Activated CD8-positive, alpha-beta memory T cell treated with anti-CD3 and anti-CD28 coated beads for 24 hours (primary cell): ENCODE measurements at regions not wholly inside any gene's neighbourhood (a gene's known extent, or its start where the extent isn't known, plus 50 kb on each side); places are given as distances from the start of the nearest gene placed in this dataset.

Experiments used
- DNase-seq: peaks from one replicate; pipeline ENCODE4 v3.0.0-alpha.2; 2020

DNA sequence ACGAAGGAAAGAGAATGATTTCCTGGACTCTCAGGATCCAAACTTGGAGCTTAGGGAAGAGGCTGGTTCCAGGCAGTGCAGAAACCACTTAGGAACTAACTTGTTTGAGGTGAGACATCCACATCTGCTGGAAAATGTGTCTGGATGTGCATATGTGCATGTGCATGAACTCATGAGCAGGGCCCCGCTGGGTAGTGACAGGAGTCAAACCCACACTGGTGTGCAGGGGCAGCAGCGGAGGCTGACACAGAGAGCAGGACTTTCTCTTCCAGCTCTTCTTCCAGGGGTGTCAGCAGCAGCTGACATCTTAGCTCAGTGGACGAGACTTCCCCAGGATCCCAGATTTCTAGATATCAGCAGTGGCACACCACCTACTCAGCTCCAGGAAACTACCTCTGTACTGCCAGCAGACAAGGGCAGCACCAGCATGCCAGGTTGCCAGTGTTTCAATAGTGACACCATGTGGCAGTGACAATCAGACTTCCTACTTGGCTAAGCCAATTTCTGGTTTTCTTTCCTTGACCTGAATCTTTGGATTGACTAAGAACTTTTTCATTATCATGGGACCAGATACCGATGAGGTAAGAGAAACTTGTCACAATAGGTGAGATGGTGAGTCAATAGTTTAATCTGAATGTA is 227.5 kb upstream of the ZC3H12C start:
- DNase-seq = no peak

DNA sequence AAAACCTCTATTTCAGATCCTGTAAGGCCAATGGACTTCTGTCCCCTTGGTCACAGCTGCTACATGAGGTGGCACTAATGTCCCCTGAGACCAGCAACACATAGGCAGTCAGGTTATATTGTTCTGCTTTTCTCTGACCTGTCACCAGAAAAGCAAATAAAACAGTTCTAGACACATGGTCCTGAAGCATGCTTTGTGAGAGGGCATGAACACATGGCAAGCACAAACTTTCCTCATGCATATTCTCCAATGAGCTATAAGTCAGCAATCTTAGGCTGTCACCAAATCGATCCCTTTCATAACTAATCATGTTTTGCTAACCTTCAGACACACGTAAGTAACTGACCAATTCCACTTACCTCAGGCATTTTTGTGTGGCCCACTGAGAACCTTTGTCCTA is 225.4 kb upstream of the ZC3H12C start:
- no peak for DNase-seq

DNA sequence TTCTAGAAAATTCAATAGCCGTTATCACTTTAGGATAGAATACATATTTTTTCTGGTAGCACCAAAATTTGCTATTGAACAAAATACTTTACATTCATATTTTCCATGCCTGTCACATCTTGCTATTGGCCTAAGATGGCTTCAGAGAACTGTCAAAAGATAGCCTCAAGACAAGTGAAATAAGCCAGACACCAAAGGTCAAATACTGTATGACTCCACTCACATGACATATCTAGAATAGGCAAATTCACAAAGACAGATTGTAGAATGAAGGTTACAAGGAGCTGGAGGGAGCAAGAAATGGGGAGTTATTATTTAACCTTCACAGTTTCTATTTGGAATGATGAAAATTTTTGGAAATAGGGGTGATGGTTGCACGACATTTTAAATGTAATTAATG is 223.7 kb upstream of the ZC3H12C start:
- DNase-seq = no peak

DNA sequence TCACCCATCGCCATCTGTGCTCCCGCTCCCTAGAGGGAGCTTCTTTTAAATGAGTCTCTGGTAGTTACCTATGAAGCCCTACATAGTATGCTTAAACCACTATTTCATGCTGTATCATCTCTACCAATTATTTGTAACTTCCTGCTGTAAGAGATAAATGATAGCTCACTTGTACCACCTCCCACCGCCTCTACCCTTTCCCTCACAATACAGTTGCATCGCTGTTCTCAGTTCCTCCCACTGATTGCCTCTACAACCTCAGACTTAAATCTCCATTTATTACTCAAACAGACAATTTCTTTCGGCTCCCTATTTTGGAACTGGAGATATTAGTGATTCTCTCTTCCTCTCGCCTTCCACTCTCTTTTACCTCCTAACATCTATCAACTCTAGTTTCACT is 222.9 kb upstream of the ZC3H12C start:
- no peak for DNase-seq

DNA sequence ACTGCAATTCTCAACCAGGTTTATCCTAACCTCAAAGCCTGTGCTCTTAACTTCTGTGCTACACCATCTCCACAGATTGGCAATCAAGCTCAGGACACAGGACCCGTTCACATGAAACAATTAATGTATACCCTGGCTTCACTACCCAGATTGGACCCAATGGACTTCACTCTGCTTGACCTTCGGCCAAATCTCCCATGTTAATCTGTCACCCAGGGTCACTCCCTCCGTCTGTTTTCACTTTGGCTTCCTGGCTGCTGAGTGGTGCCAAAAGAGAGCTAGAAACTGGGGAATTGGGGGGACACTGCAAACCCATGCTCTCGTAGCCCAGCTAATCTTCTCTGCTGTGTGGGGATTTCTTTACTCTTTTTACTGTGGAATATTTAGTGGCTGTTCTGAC is 216.1 kb upstream of the ZC3H12C start:
- no peak for DNase-seq

DNA sequence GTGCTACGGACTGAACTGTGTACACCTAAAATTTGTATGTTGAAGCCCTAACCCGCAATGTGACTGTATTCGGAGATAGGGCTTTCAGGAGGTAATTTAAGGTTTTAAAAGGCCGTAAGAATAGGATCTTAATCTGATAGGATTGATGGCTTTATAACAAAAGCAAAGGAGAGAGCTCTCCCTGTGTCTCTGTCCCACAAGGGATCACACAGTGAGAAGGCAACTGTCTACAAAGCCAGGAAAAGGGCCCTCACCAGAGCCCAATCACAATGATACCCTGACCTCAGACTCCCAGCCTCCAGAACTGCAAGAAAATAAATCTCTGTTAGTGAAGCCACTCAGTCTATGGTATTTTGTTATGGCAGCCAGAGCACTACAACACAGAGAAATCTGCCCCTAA is 208.7 kb upstream of the ZC3H12C start:
- DNase-seq = no peak

- DNase-seq = no peak
Measured at GRCh38 chr11:109885006-109885405, 208.2 kb upstream of the ZC3H12C start.

GRCh38 chr11:109892321-109892794 is 200.8 kb upstream of the ZC3H12C start:
- DNase-seq = no peak

GRCh38 chr11:109894242-109894641 is 198.9 kb upstream of the ZC3H12C start:
- DNase-seq = no peak

GRCh38 chr11:109898592-109898991 is 194.6 kb upstream of the ZC3H12C start:
- no peak for DNase-seq

DNA sequence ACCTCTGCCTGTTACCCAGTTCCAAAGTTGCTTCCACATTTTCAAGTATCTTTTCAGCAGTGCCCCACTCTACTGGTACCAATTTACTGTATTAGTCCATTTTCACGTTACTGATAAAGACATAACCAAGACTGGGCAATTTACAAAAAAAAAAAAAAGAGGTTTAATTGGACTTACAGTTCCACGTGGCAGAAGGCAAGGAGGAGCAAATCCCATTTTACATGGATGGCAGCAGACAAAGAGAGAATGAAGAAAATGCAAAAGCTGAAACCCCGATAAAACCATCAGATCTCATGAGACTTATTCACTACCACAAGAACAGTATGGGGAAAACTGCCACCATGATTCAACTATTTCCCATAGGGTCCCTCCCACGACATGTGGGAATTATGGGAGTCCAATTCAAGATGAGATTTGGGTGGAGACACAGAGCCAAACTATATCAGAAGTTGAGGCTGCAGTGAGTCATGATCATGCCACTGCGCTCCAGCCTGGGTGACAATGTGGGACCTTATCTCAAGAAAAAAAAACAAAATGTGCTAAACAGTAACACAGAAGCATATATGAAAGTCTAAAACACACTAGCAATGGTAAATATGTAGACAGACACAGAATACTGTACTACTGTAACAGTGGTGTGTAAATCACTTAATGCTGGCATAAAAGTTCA is 190.3 kb upstream of the ZC3H12C start:
- DNase-seq = no peak

GRCh38 chr11:109911488-109911887 is 181.7 kb upstream of the ZC3H12C start:
- DNase-seq = no peak

DNA sequence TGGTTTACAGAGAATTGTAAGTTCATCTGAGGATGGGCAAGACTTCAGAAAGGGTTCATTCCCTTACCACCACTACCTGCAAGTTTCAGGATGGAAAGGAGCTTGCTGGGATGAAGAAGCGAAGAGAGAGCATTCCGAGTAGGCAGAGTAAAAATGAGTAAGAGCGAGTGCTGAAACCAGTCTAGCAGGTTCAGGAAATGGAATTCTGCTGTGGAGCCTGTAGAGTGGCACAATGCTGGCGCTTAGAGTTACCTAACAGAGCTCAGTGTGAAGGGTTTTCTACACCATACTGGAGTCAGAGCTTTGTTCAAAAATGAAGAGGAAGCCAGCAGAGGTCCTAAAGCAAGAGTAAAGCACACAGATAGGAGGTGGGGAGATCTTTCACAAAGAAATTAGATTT is 179.2 kb upstream of the ZC3H12C start:
- no peak for DNase-seq

- no peak for DNase-seq
Measured at GRCh38 chr11:109914809-109915653, 178.2 kb upstream of the ZC3H12C start.

- no peak for DNase-seq
Measured at GRCh38 chr11:109926941-109927340, 166.3 kb upstream of the ZC3H12C start.

DNA sequence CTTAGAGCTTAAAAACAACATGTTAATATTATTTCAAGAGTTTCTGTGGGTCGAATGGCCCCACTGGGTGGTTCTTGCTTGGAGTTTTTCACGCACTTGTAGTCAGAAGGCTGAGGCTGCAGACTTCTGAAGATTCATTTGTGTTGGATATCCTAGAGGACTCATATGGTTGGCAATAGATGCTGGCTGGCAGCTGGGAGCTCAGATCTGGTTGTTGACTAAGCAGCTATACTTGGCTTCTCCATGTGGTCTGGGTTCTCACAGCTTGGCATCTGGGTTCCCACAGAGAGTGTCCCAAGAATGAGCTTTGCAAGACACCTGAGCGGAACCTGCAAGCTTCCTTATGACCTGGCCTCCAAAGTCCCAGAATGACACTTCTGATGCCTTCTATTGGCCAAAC is 163.9 kb upstream of the ZC3H12C start:
- no peak for DNase-seq

DNA sequence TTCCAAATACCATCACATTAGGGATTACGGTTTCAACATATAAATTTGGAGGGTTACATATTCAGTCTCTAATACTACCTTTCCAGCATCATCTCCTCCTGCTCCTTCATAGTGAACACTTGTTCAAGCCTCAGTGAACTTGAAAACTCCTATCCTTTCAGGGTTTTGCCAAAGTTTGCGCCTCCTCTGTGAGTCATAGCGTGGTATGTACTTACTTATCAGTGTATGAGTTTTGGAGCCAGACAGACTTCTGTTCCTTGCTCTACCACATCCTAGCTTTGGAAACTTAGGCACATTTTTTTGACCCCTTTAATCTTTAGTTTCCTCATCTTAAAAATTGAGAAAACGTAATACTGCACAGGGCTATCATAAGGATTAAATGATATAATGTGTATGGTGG is 160.1 kb upstream of the ZC3H12C start:
- no peak for DNase-seq

- no peak for DNase-seq
Measured at GRCh38 chr11:109934151-109934550, 159.0 kb upstream of the ZC3H12C start.

DNA sequence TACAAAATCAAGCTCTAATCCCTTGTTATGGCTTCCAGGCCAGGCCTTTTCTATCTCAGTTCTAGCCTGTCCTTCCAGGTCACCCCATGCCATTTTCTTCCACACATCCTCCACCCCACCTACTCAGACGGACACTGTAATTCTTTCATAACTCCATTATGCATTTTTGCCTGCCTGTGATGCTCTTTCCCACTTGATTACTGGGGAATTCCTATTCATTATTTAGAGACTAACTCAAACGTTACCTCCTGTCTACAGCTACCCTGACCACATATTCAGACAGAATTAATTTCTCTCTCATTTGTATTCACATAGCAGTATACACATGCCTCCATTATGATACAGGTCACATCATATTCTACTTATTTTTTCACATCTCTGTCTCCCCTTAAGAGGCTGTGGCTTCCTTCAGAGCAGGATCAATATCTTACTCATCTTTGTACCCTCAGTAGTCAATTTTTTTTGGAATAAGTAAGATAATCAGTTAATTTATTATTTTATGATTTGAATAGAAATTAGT is 156.5 kb upstream of the ZC3H12C start:
- no peak for DNase-seq

DNA sequence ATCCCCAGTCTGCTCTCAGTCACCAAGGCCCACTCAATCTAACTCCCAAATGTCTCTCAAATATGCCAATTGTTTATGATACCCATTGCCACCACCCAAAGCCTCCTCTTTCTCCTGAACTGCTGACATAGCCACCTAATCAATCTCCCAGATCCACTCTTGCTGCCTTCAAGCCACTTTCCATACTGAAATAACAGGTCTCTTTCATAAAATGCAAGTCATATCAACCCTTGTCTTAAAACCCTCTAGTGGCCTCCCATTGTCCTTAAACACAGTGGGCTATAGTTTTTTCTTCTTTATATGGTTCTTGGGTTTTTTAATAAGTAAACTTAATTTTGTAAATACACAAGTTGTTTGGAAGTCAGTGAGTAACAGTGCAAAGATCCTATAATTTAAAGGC is 155.2 kb upstream of the ZC3H12C start:
- DNase-seq = no peak

- DNase-seq = no peak
Measured at GRCh38 chr11:109939166-109939810, 153.9 kb upstream of the ZC3H12C start.

DNA sequence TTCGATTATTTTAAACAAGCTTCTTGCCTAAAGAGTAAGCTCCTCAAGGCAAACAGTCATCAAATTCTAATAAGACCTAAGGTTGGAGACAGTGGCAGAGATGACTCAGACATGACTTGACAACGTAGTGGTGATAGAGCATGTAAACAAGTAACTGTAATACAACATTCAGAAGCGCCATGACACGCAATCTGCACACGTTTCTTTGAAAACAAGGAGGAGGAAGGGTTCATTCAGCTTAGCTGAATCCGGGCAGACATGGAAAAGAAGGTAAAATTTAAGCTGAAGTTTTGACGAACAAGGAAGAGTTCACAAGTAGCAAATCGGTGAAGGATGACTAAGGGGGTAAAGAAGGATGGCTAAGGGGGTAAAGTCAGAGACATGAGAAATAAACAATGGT is 152.4 kb upstream of the ZC3H12C start:
- DNase-seq = no peak

- no peak for DNase-seq
Measured at GRCh38 chr11:109945626-109946321, 147.4 kb upstream of the ZC3H12C start.
